CD8-positive, alpha-beta memory T cell (primary cell): ENCODE measurements at regions not wholly inside any gene's neighbourhood (a gene's known extent, or its start where the extent isn't known, plus 50 kb on each side); places are given as distances from the start of the nearest gene placed in this dataset.
"Not testable (repeated sequence)": the region's sequence is repeated elsewhere in the genome, so short reads cannot be mapped to it uniquely, and the experiment has no call there.

Experiments used
- CTCF ChIA-PET: fragments of 350-600 bp; sonication (Branson Sonifier 250); formaldehyde crosslinking; loops from one replicate; lab custom pipeline; 2021; ENCODE audit warnings: antibody characterized with exemption; lab: Charles Lee
- POLR2A ChIA-PET: fragments of 350-600 bp; sonication (Branson Sonifier 250); formaldehyde crosslinking; loops from one replicate; lab custom pipeline; 2021; ENCODE audit warnings: antibody characterized with exemption; lab: Charles Lee
- DNase-seq, 5 donors: peaks; one replicate each; pipeline versions ENCODE4 v3.0.0 to v3.0.0-alpha.2; 2020 to 2022; ENCODE audit warnings: mixed read lengths in 1 of 5
- H3K27ac ChIP-seq: one replicate; pipeline ENCODE4 v1.7.0; 2013; ENCODE audit warnings: low read depth, mild to moderate bottlenecking, low read length, moderate library complexity
- H3K27me3 ChIP-seq: 2 replicates; pipeline ENCODE4 v1.7.0; 2013; ENCODE audit warnings: low read length, mild to moderate bottlenecking; ENCODE audit not compliant: insufficient read depth, poor library complexity, severe bottlenecking
- H3K36me3 ChIP-seq: 2 replicates; pipeline ENCODE4 v1.7.0; 2013; ENCODE audit warnings: mild to moderate bottlenecking, low read length, moderate library complexity; ENCODE audit not compliant: insufficient read depth
- H3K4me1 ChIP-seq: 2 replicates; pipeline ENCODE4 v1.7.0; 2013; ENCODE audit warnings: mild to moderate bottlenecking, low read length, moderate library complexity; ENCODE audit not compliant: insufficient read depth
- H3K4me3 ChIP-seq: 2 replicates; pipeline ENCODE4 v1.7.0; 2013; ENCODE audit warnings: mild to moderate bottlenecking, low read length
- H3K9me3 ChIP-seq: 2 replicates; pipeline ENCODE4 v1.7.0; 2013; ENCODE audit warnings: mild to moderate bottlenecking, low read length
- H3K27ac Mint-ChIP-seq, 8 donors: one replicate each; pipeline ENCODE4 v1.8.0; 2020 to 2021; ENCODE audit warnings: mixed read lengths in 8 of 8, mild to moderate bottlenecking in 6 of 8, inconsistent platforms in 3 of 8, moderate library complexity in 3 of 8
- H3K27me3 Mint-ChIP-seq, 2 donors: one replicate each; pipeline ENCODE4 v1.8.0; 2020 to 2021; ENCODE audit warnings: mixed read lengths in 2 of 2, mild to moderate bottlenecking in 1 of 2, moderate library complexity in 1 of 2
- H3K36me3 Mint-ChIP-seq, 3 donors: one replicate each; pipeline ENCODE4 v1.8.0; 2020 to 2021; ENCODE audit warnings: mixed read lengths in 3 of 3, inconsistent platforms in 1 of 3, mild to moderate bottlenecking in 1 of 3
- H3K4me1 Mint-ChIP-seq, 3 donors: one replicate each; pipeline ENCODE4 v1.8.0; 2020 to 2021; ENCODE audit warnings: mixed read lengths in 3 of 3, inconsistent platforms in 1 of 3, mild to moderate bottlenecking in 1 of 3
- H3K4me3 Mint-ChIP-seq, 7 donors: one replicate each; pipeline ENCODE4 v1.8.0; 2020 to 2021; ENCODE audit warnings: mixed read lengths in 7 of 7, mild to moderate bottlenecking in 6 of 7, moderate library complexity in 4 of 7, inconsistent platforms in 2 of 7
- H3K9me3 Mint-ChIP-seq, 5 donors: one replicate each; pipeline ENCODE4 v1.8.0; 2020 to 2022; ENCODE audit warnings: mixed read lengths in 5 of 5, mild to moderate bottlenecking in 3 of 5, moderate library complexity in 2 of 5, inconsistent platforms in 1 of 5

DNA sequence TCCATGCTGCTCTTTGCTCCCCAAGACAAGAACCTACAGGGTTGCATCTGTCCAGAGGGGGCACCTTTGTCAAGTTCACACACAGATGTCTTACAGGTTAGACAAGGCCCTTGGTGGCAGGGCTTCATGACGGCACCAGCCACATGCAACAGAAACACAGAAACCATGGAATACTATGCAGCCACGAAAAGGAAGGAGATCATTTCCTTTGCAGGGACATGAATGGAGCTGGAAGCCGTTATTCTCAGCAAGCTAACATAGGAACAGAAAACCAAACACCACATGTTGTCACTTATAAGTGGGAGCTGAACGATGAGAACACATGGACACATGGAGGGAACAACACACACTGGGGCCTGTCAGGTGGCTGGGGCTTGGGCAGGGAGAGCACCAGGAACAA is 85.1 kb upstream of the NDP start:
- no peak overlapping the region for H3K27ac Mint-ChIP-seq
- Histone ChIP-seq H3K27ac (no peak overlapping the region), H3K27me3 (no peaks in the 10 kb centered on the region), H3K9me3 (no peaks in the 10 kb centered on the region), H3K4me3 (no peak overlapping the region), H3K4me1 (no peaks in the 10 kb centered on the region), H3K36me3 (no peaks in the 10 kb centered on the region)
- CTCF ChIA-PET = no interaction called here
- no peak for DNase-seq
- no peak overlapping the region for H3K4me3 Mint-ChIP-seq
- no peaks in the 10 kb centered on the region for H3K36me3 Mint-ChIP-seq
- H3K4me1 Mint-ChIP-seq = peaks cover 9 to 11% (median 11%) of the 10 kb centered on the region in 3 donors
- POLR2A ChIA-PET = no interaction called here
- H3K9me3 Mint-ChIP-seq = peaks cover 0 to 2% (median 0%) of the 10 kb centered on the region in 5 donors
- H3K27me3 Mint-ChIP-seq = peaks cover 7 to 17% of the 10 kb centered on the region in 2 donors

DNA sequence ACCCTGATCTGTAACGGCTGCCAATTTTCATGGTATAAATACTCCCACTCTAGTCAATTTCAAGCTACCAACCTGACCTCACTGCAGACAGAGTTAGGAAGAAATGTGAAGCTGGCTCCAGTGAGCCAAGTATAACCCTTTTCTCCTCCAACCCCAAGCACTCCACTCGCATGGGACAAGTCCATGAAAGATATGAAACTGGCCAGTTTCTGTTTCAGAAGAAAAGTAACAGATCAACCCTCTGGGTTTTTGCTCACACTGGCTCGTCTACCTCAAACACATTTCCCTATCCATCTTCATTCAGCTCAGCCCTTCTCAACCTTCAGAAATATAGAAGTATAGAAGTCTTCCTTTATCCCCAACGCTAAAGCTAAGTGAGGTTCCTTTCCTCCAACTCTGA is 82.4 kb upstream of the NDP start:
- DNase-seq = no peak
- H3K27me3 ChIP-seq = no peaks in the 10 kb centered on the region
- ChIA-PET POLR2A (no interaction called here), CTCF (no interaction called here)
- H3K4me1 ChIP-seq = no peaks in the 10 kb centered on the region
- peak overlapping the region in 4 of 7 donors; percentile 44 to 66 (median 56) for H3K4me3 Mint-ChIP-seq
- H3K27ac ChIP-seq = no peak overlapping the region
- no peaks in the 10 kb centered on the region for H3K36me3 ChIP-seq
- H3K27ac Mint-ChIP-seq = peak overlapping the region in 2 of 8 donors; percentile 27 to 53
- no peaks in the 10 kb centered on the region for H3K36me3 Mint-ChIP-seq
- H3K9me3 ChIP-seq = no peaks in the 10 kb centered on the region
- no peak overlapping the region for H3K4me3 ChIP-seq
- peaks cover 12 to 18% of the 10 kb centered on the region in 2 donors for H3K27me3 Mint-ChIP-seq
- peaks cover 9 to 11% (median 11%) of the 10 kb centered on the region in 3 donors for H3K4me1 Mint-ChIP-seq
- H3K9me3 Mint-ChIP-seq = peaks cover 0 to 2% (median 0%) of the 10 kb centered on the region in 5 donors

DNA sequence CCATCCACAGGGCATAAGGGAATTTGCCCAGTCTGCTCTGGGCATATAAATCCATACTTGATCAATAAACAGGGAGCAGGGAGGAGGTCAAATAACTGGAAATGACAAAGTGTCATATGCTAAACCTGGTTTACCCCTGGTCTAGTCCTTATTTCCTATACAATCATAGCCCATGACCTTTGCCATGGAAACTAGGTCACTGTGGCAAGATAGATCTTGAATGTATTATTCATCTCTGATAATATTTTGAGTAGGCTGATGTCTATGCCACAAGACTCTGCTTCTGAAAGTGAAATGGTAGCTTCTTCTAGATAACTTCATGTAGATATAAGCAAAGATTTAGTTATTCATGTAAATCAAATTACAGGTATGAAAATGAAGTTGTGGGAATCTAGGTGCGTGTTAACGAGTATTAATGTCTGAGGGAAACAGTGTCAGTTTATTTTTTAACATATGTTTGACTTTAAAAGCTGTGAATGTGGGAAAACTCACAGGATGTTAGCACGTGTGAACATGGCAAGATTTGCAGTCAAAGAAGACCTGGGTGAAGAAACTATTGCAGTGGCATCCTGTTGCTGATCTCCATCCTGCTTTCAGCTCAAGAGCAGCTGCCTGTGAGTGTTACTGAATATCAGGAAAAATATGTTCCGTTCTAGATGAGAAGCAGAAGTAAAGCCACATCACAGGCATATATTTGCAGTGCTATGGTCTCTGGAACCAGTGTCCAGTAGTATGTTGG is 81.8 kb upstream of the NDP start:
- POLR2A ChIA-PET = no interaction called here

DNA sequence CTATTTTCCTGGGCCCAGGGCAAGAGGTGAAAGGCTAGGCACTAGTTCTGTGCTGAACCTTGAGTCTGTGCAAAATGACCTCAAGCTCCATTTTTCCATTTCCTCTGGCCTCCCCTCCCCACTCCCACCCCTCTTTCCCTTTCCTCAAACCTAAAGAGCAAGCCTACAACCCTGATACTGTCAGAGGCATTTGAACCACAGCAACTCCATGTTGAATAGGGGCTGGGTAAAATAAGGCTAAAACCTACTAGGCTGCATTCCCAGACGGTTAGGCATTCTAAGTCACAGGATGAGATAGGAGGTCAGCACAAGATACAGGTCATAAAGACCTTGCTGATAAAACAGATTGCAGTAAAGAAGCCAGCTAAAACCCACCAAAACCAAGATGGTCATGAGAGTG is 71.9 kb upstream of the NDP start:
- H3K36me3 Mint-ChIP-seq, H3K4me1 Mint-ChIP-seq, POLR2A ChIA-PET, H3K4me3 ChIP-seq, H3K9me3 ChIP-seq, H3K27ac ChIP-seq, H3K9me3 Mint-ChIP-seq, DNase-seq, H3K27me3 ChIP-seq, H3K27ac Mint-ChIP-seq, H3K4me1 ChIP-seq, H3K36me3 ChIP-seq, H3K4me3 Mint-ChIP-seq: not testable (repeated sequence)
- CTCF ChIA-PET = interaction anchor here (0.6 kb wide), 1 partner anchor 95 kb away, joined by 3 read pairs; no protein-coding TSS in a partner anchor
- peaks cover 3 to 17% of the 10 kb centered on the region in 2 donors for H3K27me3 Mint-ChIP-seq

More for the DNA sequence above, 81.8 kb upstream of the NDP start:
- Mint-ChIP-seq H3K4me3 (peak overlapping the region in 3 of 7 donors; percentile 44 to 58 (median 55)), H3K36me3 (no peaks in the 10 kb centered on the region), H3K9me3 (peaks cover 0 to 2% (median 0%) of the 10 kb centered on the region in 5 donors), H3K27ac (no peak overlapping the region), H3K27me3 (peaks cover 12 to 18% of the 10 kb centered on the region in 2 donors), H3K4me1 (peaks cover 9 to 11% (median 11%) of the 10 kb centered on the region in 3 donors)
- H3K9me3 ChIP-seq = no peaks in the 10 kb centered on the region
- no peak overlapping the region for H3K27ac ChIP-seq
- H3K4me3 ChIP-seq = no peak overlapping the region
- H3K27me3 ChIP-seq = no peaks in the 10 kb centered on the region
- no peaks in the 10 kb centered on the region for H3K4me1 ChIP-seq
- DNase-seq = no peak
- H3K36me3 ChIP-seq = no peaks in the 10 kb centered on the region
- CTCF ChIA-PET = no interaction called here

DNA sequence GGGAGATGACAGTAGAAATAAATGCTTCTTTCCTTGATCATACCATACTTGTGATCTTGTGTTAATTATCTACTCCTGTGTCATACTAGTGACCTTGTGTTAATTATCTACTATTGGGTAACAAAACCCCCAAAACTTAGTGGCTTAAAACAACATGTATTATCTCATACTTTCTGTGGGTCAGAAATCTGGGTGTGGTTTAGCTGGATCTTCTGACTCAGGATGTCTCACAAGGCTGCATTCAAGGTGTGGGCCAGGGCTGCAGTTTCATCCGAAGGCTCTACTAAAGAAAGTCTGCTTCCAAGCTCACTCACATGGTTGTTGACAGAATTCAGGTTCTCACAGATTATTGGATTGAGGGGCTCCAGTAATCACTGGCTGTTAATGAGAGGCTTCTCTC is 70.3 kb upstream of the NDP start:
- Histone ChIP-seq H3K27me3 (no peaks in the 10 kb centered on the region), H3K36me3 (no peaks in the 10 kb centered on the region), H3K27ac (no peak overlapping the region), H3K4me1 (no peaks in the 10 kb centered on the region), H3K9me3 (no peaks in the 10 kb centered on the region), H3K4me3 (no peak overlapping the region)
- no peak for DNase-seq
- Mint-ChIP-seq H3K4me1 (no peaks in the 10 kb centered on the region), H3K4me3 (no peak overlapping the region), H3K27me3 (peaks cover 8 to 17% of the 10 kb centered on the region in 2 donors), H3K9me3 (peaks cover 0 to 2% (median 0%) of the 10 kb centered on the region in 5 donors), H3K36me3 (no peaks in the 10 kb centered on the region), H3K27ac (no peak overlapping the region)
- CTCF ChIA-PET = no interaction called here
- POLR2A ChIA-PET = no interaction called here

DNA sequence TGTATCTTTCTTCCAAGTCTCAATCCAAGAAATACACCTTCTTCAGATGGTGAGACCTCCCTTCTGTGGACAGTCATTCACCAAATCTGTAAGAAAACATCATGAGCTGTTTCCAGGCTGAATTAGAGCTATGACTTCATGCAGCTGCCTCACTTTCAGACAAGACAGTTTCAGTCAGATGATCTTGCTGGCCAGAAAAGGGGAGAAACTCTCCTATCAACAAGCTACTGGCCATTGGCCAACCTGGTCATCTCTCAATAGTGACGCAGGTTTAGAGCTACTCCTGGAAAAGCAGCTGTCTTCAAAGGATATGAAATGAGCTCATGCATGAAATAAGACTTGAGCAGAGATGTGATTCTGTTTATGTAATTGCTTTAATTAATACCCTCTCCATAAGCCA is 69.6 kb upstream of the NDP start:
- H3K4me3 Mint-ChIP-seq = no peak overlapping the region
- H3K27ac Mint-ChIP-seq = no peak overlapping the region
- peaks cover 0 to 2% (median 0%) of the 10 kb centered on the region in 5 donors for H3K9me3 Mint-ChIP-seq
- peaks cover 8 to 10% of the 10 kb centered on the region in 2 donors for H3K27me3 Mint-ChIP-seq
- Histone ChIP-seq H3K4me3 (no peak overlapping the region), H3K27ac (no peak overlapping the region), H3K9me3 (no peaks in the 10 kb centered on the region), H3K36me3 (no peaks in the 10 kb centered on the region), H3K4me1 (no peaks in the 10 kb centered on the region), H3K27me3 (no peaks in the 10 kb centered on the region)
- no peak for DNase-seq
- H3K36me3 Mint-ChIP-seq = no peaks in the 10 kb centered on the region
- H3K4me1 Mint-ChIP-seq = no peaks in the 10 kb centered on the region
- POLR2A ChIA-PET = no interaction called here
- CTCF ChIA-PET = no interaction called here

DNA sequence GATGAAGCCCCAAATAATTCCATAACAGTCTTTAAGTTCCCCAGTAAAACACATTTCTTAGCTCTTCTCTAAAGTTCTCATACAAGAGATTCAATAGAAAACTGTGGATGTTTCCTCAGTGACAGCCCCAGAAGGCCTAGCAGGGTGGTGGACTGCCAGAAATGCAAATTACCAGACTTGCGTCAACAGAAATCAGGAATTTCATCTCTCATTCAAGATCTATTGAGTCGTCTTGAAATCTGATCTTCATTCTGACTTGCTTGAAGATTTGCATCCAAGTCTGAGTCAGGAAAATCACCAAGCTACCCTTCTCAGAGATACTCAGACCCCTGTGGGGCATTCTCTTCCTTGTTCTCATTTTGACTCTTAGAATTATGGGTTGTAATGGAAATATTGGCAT is 68.9 kb upstream of the NDP start:
- Histone ChIP-seq H3K27ac (no peak overlapping the region), H3K27me3 (no peaks in the 10 kb centered on the region), H3K36me3 (no peaks in the 10 kb centered on the region), H3K9me3 (no peaks in the 10 kb centered on the region), H3K4me1 (no peaks in the 10 kb centered on the region), H3K4me3 (no peak overlapping the region)
- Mint-ChIP-seq H3K27ac (no peak overlapping the region), H3K36me3 (no peaks in the 10 kb centered on the region), H3K4me1 (no peaks in the 10 kb centered on the region), H3K27me3 (peaks cover 5 to 10% of the 10 kb centered on the region in 2 donors), H3K9me3 (no peaks in the 10 kb centered on the region), H3K4me3 (no peak overlapping the region)
- DNase-seq = no peak
- CTCF ChIA-PET = no interaction called here
- POLR2A ChIA-PET = no interaction called here

DNA sequence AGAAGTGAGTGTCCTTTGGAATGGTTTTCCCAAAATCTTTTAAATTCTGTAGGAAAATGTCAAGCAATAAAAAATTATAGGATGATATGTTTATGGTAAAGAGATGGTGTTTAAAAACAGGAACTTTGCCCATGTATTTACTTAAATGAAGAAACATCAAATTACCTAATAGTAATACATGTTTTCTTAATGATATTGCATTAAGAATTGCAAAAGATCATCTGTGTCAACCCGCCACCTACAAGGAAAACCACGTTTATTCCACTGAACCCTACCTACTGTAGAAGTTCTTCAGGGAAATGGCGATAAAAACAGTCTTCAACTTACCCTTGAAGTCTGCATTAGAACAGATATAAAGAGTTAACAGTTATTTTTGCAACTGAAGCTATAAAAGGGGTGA is 67.2 kb upstream of the NDP start:
- H3K9me3 Mint-ChIP-seq = no peaks in the 10 kb centered on the region
- peaks cover 5 to 7% of the 10 kb centered on the region in 2 donors for H3K27me3 Mint-ChIP-seq
- no peak for DNase-seq
- H3K27ac ChIP-seq = no peak overlapping the region
- no peaks in the 10 kb centered on the region for H3K27me3 ChIP-seq
- no peaks in the 10 kb centered on the region for H3K36me3 ChIP-seq
- POLR2A ChIA-PET = no interaction called here
- no peak overlapping the region for H3K27ac Mint-ChIP-seq
- H3K4me1 Mint-ChIP-seq = no peaks in the 10 kb centered on the region
- no peaks in the 10 kb centered on the region for H3K36me3 Mint-ChIP-seq
- no peak overlapping the region for H3K4me3 ChIP-seq
- CTCF ChIA-PET = no interaction called here
- H3K9me3 ChIP-seq = no peaks in the 10 kb centered on the region
- no peak overlapping the region for H3K4me3 Mint-ChIP-seq
- no peaks in the 10 kb centered on the region for H3K4me1 ChIP-seq
